Inflammatory macrophage (primary cell): ENCODE measurements at regions not wholly inside any gene's neighbourhood (a gene's known extent, or its start where the extent isn't known, plus 50 kb on each side); places are given as distances from the start of the nearest gene placed in this dataset.

Source experiments
- DNase-seq, 2 donors: peaks; one replicate each; pipeline ENCODE4 v3.0.0-alpha.2; 2020 to 2022

DNA sequence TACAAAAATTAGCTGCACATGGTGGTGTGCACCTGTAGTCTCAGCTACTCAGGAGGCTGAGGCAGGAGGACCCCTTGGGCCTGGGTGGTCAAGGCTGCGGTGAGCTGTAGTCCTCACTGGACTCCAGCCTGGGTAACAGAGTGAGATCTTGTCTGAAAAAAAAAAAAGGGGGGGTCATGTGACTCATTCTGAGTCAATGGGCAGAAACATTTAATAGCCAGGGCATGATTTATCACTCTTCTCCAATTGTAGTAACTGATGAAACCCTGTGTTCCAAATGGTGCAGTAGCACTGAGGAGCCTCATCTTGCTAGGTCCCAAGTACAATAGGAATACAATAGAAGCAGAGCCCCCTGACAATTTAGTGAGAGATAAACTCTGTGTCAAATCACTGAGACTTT is 78.9 kb upstream of the CCDC68 start:
- DNase-seq, result no peak

DNA sequence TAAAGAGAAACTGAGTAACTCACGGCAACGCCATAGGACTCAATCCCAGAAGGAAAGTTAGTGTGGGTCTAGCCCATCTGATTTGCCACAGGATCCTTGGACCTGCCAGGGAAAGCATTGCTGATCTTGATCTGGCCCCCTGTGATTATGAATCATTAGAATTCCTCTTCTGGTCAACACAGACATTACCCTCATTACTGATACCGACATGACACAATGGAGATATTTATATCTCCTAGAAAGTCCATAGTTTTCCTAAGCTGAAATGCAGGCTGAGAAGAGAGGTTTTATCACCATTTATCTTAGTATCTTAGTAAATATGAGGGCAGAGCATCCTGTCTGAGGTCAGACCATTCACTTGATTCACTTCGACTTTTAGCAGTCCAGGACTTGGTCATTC is 75.5 kb upstream of the CCDC68 start:
- no peak for DNase-seq

GRCh38 chr18:55031979-55032378 is 72.7 kb upstream of the CCDC68 start:
- DNase-seq, result no peak

- no peak for DNase-seq
Measured at GRCh38 chr18:55031576-55031975, 72.3 kb upstream of the CCDC68 start.

DNA sequence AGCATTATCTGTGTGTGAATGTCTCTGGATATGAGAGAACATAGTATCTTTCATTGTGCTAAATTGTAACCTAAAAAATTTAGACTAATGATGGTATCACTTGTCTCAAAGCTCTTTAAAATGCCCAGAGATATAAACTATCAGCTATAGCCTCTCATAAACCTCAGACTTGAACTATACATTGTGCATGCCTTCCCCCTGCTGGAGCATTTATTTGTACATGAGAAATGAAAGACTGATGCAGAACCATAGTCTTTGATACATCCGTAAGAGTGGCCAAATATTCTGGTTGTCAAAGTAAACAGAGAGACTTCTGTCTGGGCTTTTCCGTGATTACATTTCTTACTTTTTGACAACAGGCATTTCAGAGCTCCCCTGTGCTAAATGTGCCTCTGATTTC is 71.9 kb upstream of the CCDC68 start:
- no peak for DNase-seq

DNA sequence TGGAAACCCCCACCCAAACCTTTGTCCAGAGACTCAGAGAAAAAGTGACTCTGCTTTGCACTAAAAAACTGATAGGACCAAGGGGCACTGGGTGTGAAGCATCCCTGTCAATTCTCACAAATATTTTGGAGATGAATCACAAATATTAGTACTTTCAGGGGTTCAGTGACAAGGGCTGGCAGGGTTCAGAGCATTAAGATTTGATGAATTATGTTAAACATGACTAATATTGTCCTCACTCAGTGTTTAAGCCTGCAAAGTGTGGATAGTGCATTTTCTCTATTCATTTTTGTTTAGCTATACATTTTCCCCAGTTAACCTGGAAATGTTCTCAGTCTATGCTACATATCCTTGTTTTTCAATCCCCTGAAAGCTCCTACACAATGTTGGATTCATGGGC is 65.3 kb upstream of the CCDC68 start:
- DNase-seq, result no peak

DNA sequence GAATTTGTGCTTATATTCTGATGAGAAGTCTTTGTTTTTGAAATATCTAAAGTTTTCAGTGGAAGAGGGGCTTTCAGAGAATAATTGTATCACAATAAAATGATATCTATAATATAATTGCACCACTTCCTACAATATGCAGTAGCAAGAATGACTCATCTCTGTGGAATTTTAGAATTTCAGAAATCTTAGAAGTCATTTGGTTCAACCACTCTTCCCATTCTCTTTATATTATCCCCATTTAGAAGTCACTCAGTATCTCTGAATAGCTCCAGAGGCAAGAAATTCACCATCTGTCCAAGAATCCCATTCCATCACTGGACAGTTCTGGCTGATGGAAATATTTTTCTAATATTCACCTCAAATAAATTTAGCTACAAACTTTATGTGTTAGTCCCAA is 59.3 kb upstream of the CCDC68 start:
- no peak for DNase-seq

GRCh38 chr18:55014095-55014494 is 54.8 kb upstream of the CCDC68 start:
- no peak for DNase-seq

- no peak for DNase-seq
Measured at GRCh38 chr18:55013685-55014084, 54.4 kb upstream of the CCDC68 start.

GRCh38 chr18:55013086-55013485 is 53.8 kb upstream of the CCDC68 start:
- DNase-seq, result no peak

DNA sequence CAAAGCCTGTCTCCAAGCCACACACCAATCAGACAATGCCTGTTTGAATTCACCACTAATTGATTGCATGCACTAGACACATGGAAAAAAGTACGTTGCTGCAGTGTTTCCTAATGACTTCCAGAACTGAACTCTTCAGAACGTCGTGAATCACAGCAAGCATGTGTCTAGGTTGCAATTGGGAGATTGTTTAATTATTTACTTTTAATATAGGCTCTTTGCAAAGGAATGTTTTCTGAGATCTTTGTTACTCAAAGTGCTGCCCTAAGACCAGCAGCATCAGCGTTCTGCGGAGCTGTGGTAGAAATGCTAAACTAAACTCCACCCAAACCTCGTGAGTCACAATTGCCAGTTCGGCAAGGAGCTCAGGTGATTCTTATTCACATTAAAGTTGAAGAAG is 52.7 kb upstream of the CCDC68 start:
- no peak for DNase-seq
